CD8-positive, alpha-beta memory T cell (primary cell): ENCODE measurements at regions not wholly inside any gene's neighbourhood (a gene's known extent, or its start where the extent isn't known, plus 50 kb on each side); places are given as distances from the start of the nearest gene placed in this dataset.
"Not testable (repeated sequence)": the region's sequence is repeated elsewhere in the genome, so short reads cannot be mapped to it uniquely, and the experiment has no call there.

Experiments
- CTCF ChIA-PET: fragments of 350-600 bp; sonication (Branson Sonifier 250); formaldehyde crosslinking; loops from one replicate; lab custom pipeline; 2021; ENCODE audit warnings: antibody characterized with exemption; lab: Charles Lee
- POLR2A ChIA-PET: fragments of 350-600 bp; sonication (Branson Sonifier 250); formaldehyde crosslinking; loops from one replicate; lab custom pipeline; 2021; ENCODE audit warnings: antibody characterized with exemption; lab: Charles Lee
- DNase-seq, 5 donors: peaks; one replicate each; pipeline versions ENCODE4 v3.0.0 to v3.0.0-alpha.2; 2020 to 2022; ENCODE audit warnings: mixed read lengths in 1 of 5
- H3K27ac ChIP-seq: one replicate; pipeline ENCODE4 v1.7.0; 2013; ENCODE audit warnings: low read depth, mild to moderate bottlenecking, low read length, moderate library complexity
- H3K27me3 ChIP-seq: 2 replicates; pipeline ENCODE4 v1.7.0; 2013; ENCODE audit warnings: low read length, mild to moderate bottlenecking; ENCODE audit not compliant: insufficient read depth, poor library complexity, severe bottlenecking
- H3K36me3 ChIP-seq: 2 replicates; pipeline ENCODE4 v1.7.0; 2013; ENCODE audit warnings: mild to moderate bottlenecking, low read length, moderate library complexity; ENCODE audit not compliant: insufficient read depth
- H3K4me1 ChIP-seq: 2 replicates; pipeline ENCODE4 v1.7.0; 2013; ENCODE audit warnings: mild to moderate bottlenecking, low read length, moderate library complexity; ENCODE audit not compliant: insufficient read depth
- H3K4me3 ChIP-seq: 2 replicates; pipeline ENCODE4 v1.7.0; 2013; ENCODE audit warnings: mild to moderate bottlenecking, low read length
- H3K9me3 ChIP-seq: 2 replicates; pipeline ENCODE4 v1.7.0; 2013; ENCODE audit warnings: mild to moderate bottlenecking, low read length
- H3K27ac Mint-ChIP-seq, 8 donors: one replicate each; pipeline ENCODE4 v1.8.0; 2020 to 2021; ENCODE audit warnings: mixed read lengths in 8 of 8, mild to moderate bottlenecking in 6 of 8, inconsistent platforms in 3 of 8, moderate library complexity in 3 of 8
- H3K27me3 Mint-ChIP-seq, 2 donors: one replicate each; pipeline ENCODE4 v1.8.0; 2020 to 2021; ENCODE audit warnings: mixed read lengths in 2 of 2, mild to moderate bottlenecking in 1 of 2, moderate library complexity in 1 of 2
- H3K36me3 Mint-ChIP-seq, 3 donors: one replicate each; pipeline ENCODE4 v1.8.0; 2020 to 2021; ENCODE audit warnings: mixed read lengths in 3 of 3, inconsistent platforms in 1 of 3, mild to moderate bottlenecking in 1 of 3
- H3K4me1 Mint-ChIP-seq, 3 donors: one replicate each; pipeline ENCODE4 v1.8.0; 2020 to 2021; ENCODE audit warnings: mixed read lengths in 3 of 3, inconsistent platforms in 1 of 3, mild to moderate bottlenecking in 1 of 3
- H3K4me3 Mint-ChIP-seq, 7 donors: one replicate each; pipeline ENCODE4 v1.8.0; 2020 to 2021; ENCODE audit warnings: mixed read lengths in 7 of 7, mild to moderate bottlenecking in 6 of 7, moderate library complexity in 4 of 7, inconsistent platforms in 2 of 7
- H3K9me3 Mint-ChIP-seq, 5 donors: one replicate each; pipeline ENCODE4 v1.8.0; 2020 to 2022; ENCODE audit warnings: mixed read lengths in 5 of 5, mild to moderate bottlenecking in 3 of 5, moderate library complexity in 2 of 5, inconsistent platforms in 1 of 5

DNA sequence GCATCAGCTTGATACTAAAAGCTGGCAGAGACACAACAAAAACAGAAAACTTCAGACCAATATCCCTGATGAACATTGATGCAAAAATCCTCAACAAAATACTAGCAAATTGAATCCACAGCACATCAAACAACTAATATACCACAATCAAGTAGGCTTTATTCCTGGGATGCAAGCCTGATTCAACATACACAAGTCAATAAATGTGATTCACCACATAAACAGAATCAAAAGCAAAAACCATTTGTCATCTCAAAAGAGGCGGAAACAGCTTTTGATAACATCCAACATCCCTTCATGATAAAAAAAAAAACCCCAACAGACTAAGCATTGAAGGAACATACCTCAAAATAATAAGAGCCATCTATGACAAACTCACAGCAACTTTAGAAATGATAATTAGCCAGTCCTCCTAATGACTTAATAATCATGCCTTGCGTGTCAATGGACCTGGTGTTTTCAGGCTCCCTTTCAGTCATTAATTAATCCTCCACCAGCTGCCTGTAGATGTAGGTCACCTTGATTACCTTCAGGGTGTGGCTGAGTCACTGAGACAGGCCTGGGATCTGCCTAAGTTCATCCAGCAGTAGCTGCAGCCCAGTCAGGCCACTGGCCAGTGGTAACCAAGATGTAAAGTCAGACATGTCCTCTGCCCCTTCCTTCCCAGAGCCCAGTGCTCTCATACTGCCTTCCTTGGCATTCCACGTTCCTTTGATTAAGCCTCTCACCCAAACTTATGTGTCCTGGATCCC is 109.8 kb downstream of the EHF start:
- CTCF ChIA-PET, result no interaction called here

DNA sequence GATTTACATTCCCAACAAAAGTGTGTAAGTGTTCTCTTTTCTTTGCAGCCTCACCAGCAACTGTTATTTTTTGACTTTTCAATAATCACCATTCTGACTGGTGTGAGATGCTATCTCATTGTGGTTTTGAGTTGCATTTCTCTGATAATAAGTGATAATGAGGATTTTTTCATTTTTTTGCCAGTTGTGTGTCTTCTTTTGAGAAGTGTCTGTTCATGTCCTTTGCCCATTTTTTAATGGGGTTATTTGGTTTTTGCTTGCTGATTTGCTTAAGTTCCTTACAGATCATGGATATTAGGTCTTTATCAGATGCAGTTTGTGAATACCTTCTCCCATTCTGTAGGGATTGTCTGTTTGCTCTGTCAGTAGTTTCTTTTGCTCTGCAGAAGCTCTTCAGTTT is 107.7 kb downstream of the EHF start:
- POLR2A ChIA-PET, result no interaction called here
- DNase-seq, result no peak

More for the DNA sequence above, 109.8 kb downstream of the EHF start:
- Histone ChIP-seq H3K4me1 (no peaks in the 10 kb centered on the region), H3K9me3 (no peaks in the 10 kb centered on the region), H3K27me3 (no peaks in the 10 kb centered on the region), H3K36me3 (no peaks in the 10 kb centered on the region), H3K4me3 (no peak overlapping the region), H3K27ac (no peak overlapping the region)
- H3K9me3 Mint-ChIP-seq, result no peaks in the 10 kb centered on the region
- POLR2A ChIA-PET, result no interaction called here
- H3K4me3 Mint-ChIP-seq, result no peak overlapping the region
- peaks cover 22 to 39% of the 10 kb centered on the region in 2 donors for H3K27me3 Mint-ChIP-seq
- no peak for DNase-seq
- no peak overlapping the region for H3K27ac Mint-ChIP-seq
- H3K4me1 Mint-ChIP-seq, result peaks cover 7 to 13% (median 8%) of the 10 kb centered on the region in 3 donors
- no peaks in the 10 kb centered on the region for H3K36me3 Mint-ChIP-seq

GRCh38 chr11:34727228-34727737 is 106.4 kb downstream of the EHF start:
- H3K4me3 ChIP-seq, result no peak overlapping the region
- H3K4me1 ChIP-seq, result no peaks in the 10 kb centered on the region
- Mint-ChIP-seq H3K27ac (no peak overlapping the region), H3K36me3 (peaks cover 0 to 14% (median 0%) of the 10 kb centered on the region in 3 donors), H3K4me1 (peaks cover 7 to 13% (median 8%) of the 10 kb centered on the region in 3 donors), H3K27me3 (peaks cover 20 to 27% of the 10 kb centered on the region in 2 donors), H3K4me3 (no peak overlapping the region), H3K9me3 (peaks cover 3 to 10% (median 8%) of the 10 kb centered on the region in 5 donors)
- no peak overlapping the region for H3K27ac ChIP-seq
- no peak for DNase-seq
- H3K27me3 ChIP-seq, result no peaks in the 10 kb centered on the region
- H3K9me3 ChIP-seq, result no peaks in the 10 kb centered on the region
- ChIA-PET CTCF (no interaction called here), POLR2A (no interaction called here)
- H3K36me3 ChIP-seq, result no peaks in the 10 kb centered on the region

More for the DNA sequence above, 107.7 kb downstream of the EHF start:
- H3K36me3 Mint-ChIP-seq, result peaks cover 0 to 6% (median 0%) of the 10 kb centered on the region in 3 donors
- no peak overlapping the region for H3K27ac ChIP-seq
- H3K27me3 Mint-ChIP-seq, result peaks cover 16 to 31% of the 10 kb centered on the region in 2 donors
- no peak overlapping the region for H3K27ac Mint-ChIP-seq
- H3K4me3 Mint-ChIP-seq, result no peak overlapping the region
- peaks cover 7 to 13% (median 8%) of the 10 kb centered on the region in 3 donors for H3K4me1 Mint-ChIP-seq
- no peaks in the 10 kb centered on the region for H3K27me3 ChIP-seq
- H3K4me1 ChIP-seq, result no peaks in the 10 kb centered on the region
- CTCF ChIA-PET, result interaction anchor here (1.0 kb wide), 1 partner anchor 9 kb away, joined by 3 read pairs; no protein-coding TSS in a partner anchor
- H3K4me3 ChIP-seq, result no peak overlapping the region
- H3K9me3 Mint-ChIP-seq, result peaks cover 2 to 10% (median 3%) of the 10 kb centered on the region in 5 donors
- H3K9me3 ChIP-seq, result no peaks in the 10 kb centered on the region
- H3K36me3 ChIP-seq, result no peaks in the 10 kb centered on the region

DNA sequence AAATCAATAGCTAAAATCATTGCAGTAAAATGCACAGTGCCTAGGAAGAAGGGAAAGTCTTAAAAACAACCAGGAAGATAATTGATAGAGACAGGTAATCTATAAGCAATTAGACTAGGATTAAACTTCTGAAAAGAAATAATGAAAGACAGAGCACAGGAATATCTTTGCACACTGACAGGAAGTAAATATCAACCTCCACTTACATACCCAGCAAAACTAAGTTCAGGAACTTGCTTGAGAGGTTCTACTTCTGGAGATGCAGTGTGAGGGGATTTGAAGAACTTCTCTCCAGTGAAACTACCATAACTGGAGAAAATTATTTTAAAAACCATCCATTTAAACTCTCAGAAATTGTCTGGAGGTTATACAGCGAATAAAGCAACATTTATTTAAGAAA is 104.1 kb downstream of the EHF start:
- H3K4me1 Mint-ChIP-seq, result peaks cover 7 to 13% (median 8%) of the 10 kb centered on the region in 3 donors
- no peak overlapping the region for H3K4me3 Mint-ChIP-seq
- H3K27me3 ChIP-seq, result no peaks in the 10 kb centered on the region
- DNase-seq, result no peak
- H3K9me3 Mint-ChIP-seq, result peaks cover 3 to 10% (median 8%) of the 10 kb centered on the region in 5 donors
- H3K9me3 ChIP-seq, result no peaks in the 10 kb centered on the region
- no peak overlapping the region for H3K27ac ChIP-seq
- H3K36me3 ChIP-seq, result no peaks in the 10 kb centered on the region
- peaks cover 0 to 14% (median 0%) of the 10 kb centered on the region in 3 donors for H3K36me3 Mint-ChIP-seq
- peaks cover 9 to 16% of the 10 kb centered on the region in 2 donors for H3K27me3 Mint-ChIP-seq
- no peak overlapping the region for H3K27ac Mint-ChIP-seq
- no peaks in the 10 kb centered on the region for H3K4me1 ChIP-seq
- ChIA-PET CTCF (no interaction called here), POLR2A (no interaction called here)
- no peak overlapping the region for H3K4me3 ChIP-seq

DNA sequence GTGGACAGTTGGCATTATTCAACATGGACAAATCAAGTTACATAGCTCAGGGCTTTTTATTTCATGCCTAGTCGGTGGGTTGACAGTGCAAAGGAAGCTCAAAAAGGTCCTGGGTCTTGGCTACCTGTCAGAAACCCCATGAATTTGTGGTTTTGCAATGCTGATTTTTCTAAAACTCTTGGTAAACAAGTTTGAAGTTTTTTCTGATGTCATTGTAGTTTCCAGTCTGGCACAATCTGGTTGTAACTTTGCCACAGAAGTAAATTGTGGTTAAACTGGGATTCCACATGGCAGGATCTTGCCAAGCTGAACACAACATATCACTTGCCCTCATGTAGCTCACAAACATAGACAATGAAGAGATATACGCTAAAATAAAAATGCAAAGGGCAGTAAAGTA is 100.8 kb downstream of the EHF start:
- no peak for DNase-seq
- ChIA-PET POLR2A (no interaction called here), CTCF (no interaction called here)
- Mint-ChIP-seq H3K36me3 (peaks cover 0 to 14% (median 0%) of the 10 kb centered on the region in 3 donors), H3K27ac (no peak overlapping the region), H3K4me3 (no peak overlapping the region), H3K4me1 (no peaks in the 10 kb centered on the region), H3K27me3 (peaks cover 6 to 12% of the 10 kb centered on the region in 2 donors), H3K9me3 (peaks cover 3 to 10% (median 8%) of the 10 kb centered on the region in 5 donors)
- Histone ChIP-seq H3K4me3 (no peak overlapping the region), H3K9me3 (no peaks in the 10 kb centered on the region), H3K4me1 (no peaks in the 10 kb centered on the region), H3K36me3 (no peaks in the 10 kb centered on the region), H3K27ac (no peak overlapping the region), H3K27me3 (no peaks in the 10 kb centered on the region)

DNA sequence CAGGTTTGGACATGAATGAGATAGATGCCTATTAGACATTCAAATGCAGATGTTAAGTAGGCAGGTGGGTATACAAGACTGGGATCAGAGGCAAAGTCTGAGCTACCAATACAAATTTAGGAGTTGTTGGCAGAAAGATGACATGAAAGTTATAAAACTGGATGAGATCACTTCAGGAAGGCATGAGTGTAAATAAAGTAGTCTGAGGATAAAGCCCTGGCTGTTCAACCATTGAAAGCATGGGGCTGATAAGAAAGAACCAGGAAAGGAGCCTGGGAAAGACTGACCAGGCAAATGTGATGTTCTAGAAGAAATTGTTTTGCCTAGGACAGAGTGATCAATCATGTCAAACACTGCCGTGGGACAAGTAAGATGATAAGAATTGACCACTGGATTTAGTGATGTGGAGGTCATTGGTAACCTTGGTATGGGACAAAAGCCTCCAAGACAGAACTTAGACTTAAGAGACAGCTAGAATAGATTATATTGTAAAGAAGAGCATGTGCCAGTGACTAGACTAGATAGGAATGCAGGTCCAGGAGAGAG is 98.5 kb downstream of the EHF start:
- CTCF ChIA-PET, result no interaction called here
- H3K4me3 Mint-ChIP-seq, result no peak overlapping the region

DNA sequence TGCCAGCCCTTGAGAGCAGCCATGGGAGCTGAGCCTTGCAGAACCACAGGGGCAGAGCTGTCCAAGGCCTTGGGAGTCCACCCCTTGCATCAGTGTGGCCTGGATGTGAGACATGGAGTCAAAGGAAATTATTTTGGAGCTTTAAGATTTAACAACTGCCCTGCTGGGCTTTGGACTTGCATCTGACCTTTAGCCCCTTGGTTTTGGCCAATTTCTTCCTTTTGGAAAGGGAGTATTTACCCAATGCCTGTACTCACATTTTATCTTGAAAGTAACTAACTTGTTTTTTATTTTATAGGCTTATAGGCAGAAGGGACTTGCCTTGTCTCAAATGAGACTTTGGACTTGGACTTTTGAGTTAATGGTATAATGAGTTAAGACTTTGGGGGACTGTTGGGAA is 92.7 kb downstream of the EHF start:
- H3K27ac Mint-ChIP-seq, H3K27ac ChIP-seq, CTCF ChIA-PET, H3K4me1 ChIP-seq, H3K4me1 Mint-ChIP-seq, POLR2A ChIA-PET, H3K4me3 Mint-ChIP-seq, H3K27me3 ChIP-seq, H3K36me3 ChIP-seq, H3K4me3 ChIP-seq, DNase-seq, H3K9me3 ChIP-seq: not testable (repeated sequence)
- H3K9me3 Mint-ChIP-seq, result peaks cover 14 to 32% (median 27%) of the 10 kb centered on the region in 5 donors
- H3K36me3 Mint-ChIP-seq, result peaks cover 0 to 24% (median 0%) of the 10 kb centered on the region in 3 donors
- H3K27me3 Mint-ChIP-seq, result peaks cover 7 to 36% of the 10 kb centered on the region in 2 donors

More for the DNA sequence above, 98.5 kb downstream of the EHF start:
- H3K27ac Mint-ChIP-seq, result no peak overlapping the region
- no peaks in the 10 kb centered on the region for H3K27me3 ChIP-seq
- peaks cover 0 to 13% (median 0%) of the 10 kb centered on the region in 3 donors for H3K36me3 Mint-ChIP-seq
- H3K9me3 ChIP-seq, result no peaks in the 10 kb centered on the region
- H3K4me3 ChIP-seq, result no peak overlapping the region
- H3K4me1 ChIP-seq, result no peaks in the 10 kb centered on the region
- no peak for DNase-seq
- H3K9me3 Mint-ChIP-seq, result peaks cover 0 to 13% (median 4%) of the 10 kb centered on the region in 5 donors
- no peak overlapping the region for H3K27ac ChIP-seq
- H3K36me3 ChIP-seq, result no peaks in the 10 kb centered on the region
- no peaks in the 10 kb centered on the region for H3K4me1 Mint-ChIP-seq
- peaks cover 7 to 27% of the 10 kb centered on the region in 2 donors for H3K27me3 Mint-ChIP-seq
- POLR2A ChIA-PET, result no interaction called here
